GM12875 (cell line): ENCODE measurements at regions not wholly inside any gene's neighbourhood (a gene's known extent, or its start where the extent isn't known, plus 50 kb on each side); places are given as distances from the start of the nearest gene placed in this dataset.

Experiments used
- H3K4me3 ChIP-seq: one replicate; pipeline ENCODE4 v1.5.1; 2011; ENCODE audit warnings: low read depth, low read length, control low read depth
- TF ChIP-seq, protein P1 (sequence below): IDR thresholded peaks from 2 replicates; pipeline ENCODE4 v1.5.1; 2011; ENCODE audit warnings: low read depth, mild to moderate bottlenecking, control low read depth, inconsistent platforms, low read length, moderate library complexity, borderline replicate concordance; ENCODE audit not compliant: insufficient read depth

DNA sequence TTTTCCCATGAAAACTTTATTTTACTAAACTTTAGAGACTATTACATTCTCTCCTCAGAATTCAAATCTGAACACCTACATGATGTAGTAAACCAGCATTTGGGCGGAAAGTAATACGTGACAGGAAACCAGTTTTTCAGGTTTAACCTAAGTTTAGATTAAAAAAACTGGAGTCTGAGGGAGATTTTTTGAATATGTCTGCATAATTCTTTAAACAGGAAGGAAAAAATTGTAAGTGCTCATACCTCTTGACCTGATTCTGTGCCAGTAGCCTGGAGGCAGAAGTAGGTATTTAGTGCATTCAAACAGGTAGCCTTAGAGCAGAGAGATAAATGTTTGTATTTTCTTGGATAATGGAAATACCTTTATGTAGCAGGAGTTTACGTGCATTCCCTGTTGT is 224.3 kb downstream of the MDFIC start:
- TF ChIP-seq, protein P1, sequence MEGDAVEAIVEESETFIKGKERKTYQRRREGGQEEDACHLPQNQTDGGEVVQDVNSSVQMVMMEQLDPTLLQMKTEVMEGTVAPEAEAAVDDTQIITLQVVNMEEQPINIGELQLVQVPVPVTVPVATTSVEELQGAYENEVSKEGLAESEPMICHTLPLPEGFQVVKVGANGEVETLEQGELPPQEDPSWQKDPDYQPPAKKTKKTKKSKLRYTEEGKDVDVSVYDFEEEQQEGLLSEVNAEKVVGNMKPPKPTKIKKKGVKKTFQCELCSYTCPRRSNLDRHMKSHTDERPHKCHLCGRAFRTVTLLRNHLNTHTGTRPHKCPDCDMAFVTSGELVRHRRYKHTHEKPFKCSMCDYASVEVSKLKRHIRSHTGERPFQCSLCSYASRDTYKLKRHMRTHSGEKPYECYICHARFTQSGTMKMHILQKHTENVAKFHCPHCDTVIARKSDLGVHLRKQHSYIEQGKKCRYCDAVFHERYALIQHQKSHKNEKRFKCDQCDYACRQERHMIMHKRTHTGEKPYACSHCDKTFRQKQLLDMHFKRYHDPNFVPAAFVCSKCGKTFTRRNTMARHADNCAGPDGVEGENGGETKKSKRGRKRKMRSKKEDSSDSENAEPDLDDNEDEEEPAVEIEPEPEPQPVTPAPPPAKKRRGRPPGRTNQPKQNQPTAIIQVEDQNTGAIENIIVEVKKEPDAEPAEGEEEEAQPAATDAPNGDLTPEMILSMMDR: no peak
- no peak overlapping the region for H3K4me3 ChIP-seq

DNA sequence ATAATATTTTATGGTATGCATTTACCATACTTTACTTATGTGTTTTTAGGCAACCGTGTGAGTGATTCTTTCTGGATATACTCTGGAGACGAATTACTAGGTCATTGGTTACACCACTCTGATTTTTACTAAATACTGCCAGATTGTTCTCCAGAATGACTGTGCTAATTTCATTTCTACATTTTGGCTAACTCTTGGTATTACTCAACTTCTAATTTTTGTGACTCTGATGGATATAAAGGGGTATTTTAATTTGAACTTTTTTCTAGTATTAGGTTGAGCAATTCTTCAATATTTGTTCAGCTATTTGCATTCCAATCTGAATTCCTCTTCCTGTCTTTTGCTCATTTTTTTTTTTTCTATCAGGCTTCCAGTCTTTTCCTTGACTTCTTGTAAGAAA is 223.6 kb downstream of the MDFIC start:
- H3K4me3 ChIP-seq: no peak overlapping the region
- TF ChIP-seq, protein P1: no peak

DNA sequence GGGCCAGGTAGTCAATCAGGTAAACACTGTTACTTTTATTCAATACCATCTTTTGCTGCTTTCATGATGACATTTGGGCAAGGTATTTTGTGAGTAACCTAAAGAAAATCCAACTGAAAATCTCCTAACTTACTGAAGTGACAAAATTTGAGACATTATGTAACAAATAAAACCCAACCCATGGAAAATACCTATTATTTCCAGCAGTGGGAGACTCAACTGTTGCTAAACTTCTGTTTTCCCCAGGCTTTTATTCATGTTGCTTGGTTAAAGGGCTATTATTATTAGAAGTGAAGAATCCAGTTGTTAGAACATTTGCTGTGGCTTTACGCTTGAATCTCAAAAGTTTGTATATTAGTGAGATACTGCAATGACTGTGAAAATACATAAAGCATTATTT is 215.9 kb downstream of the MDFIC start:
- TF ChIP-seq, protein P1: no peak
- H3K4me3 ChIP-seq: no peak overlapping the region

DNA sequence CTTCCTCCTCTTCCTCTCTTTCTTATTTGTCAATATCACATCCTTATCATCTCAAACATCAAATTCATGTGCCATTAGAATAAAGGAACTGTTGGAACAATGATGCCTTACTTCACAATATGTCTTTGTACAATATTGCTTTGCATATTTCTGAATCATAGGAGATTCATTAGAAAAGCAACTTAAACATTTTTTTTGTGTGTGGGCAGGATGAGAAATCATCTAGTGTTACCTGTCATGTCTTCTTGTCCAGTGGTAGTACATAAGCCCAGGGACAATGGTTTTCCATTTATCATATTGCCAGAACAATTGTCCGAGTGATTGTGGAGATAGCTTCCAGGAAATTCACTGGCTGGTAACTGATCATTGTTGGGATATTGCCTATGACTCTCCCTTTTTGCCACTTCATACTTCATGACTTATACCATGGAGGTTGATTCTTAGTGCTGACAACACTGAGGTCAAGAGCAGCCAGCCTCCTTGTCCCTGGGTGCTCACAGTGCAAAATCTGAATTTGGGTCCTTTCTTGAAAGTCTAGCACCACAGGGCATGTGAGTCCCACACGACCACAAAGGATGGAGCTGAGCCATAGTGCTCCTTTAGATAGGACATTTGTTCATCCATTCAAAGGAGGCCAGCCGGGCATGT is 215.0 kb downstream of the MDFIC start:
- TF ChIP-seq, protein P1: no peak
- H3K4me3 ChIP-seq: no peak overlapping the region

DNA sequence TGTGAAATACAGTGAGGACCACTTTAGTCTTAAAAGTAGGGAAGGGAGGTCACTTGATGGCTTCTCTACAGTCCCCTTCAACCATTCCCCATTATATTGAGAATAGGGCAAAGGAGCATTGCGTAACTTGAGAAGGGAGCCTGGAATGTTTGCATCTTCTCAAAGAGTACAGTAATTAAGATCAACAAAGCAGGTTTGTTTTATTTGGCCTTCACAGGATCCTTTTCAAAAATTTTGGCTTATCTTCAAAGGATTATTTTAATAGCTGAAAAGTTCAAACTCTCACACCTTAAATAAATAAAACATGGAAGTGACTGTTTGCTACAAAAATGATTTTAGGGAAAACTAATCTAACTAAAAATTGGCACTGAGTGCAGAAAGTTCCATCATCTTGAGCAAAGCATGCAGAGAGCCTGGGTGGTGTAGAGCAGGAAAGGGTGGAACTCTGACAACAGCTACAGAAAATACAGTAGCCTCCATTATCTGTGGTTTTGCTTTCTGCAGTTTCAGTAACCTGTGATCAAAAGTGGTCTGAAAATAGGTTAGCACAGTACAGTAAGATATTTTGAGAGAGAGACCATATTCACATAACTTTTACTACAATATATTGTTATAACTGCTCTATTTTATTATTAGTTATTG is 214.0 kb downstream of the MDFIC start:
- TF ChIP-seq, protein P1: no peak
- no peak overlapping the region for H3K4me3 ChIP-seq

DNA sequence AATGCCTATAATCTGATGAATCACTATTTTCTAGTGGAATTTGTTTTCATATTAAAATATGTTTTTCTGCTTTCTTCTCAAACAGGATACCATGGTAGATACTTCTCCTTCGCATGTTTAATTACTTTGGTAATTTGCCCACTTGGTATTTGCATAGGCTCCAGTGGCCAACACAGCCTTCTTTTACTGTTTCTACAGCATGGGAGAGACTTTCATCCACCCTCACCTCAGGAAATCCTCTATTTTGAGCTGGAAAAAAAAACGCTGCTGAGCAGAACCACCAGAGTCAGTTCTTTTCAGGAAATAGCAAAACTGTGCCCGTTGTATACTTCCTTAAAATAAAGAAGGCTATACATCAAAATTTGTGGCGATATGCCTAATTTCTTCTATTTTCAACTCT is 213.3 kb downstream of the MDFIC start:
- no peak overlapping the region for H3K4me3 ChIP-seq
- TF ChIP-seq, protein P1: no peak

DNA sequence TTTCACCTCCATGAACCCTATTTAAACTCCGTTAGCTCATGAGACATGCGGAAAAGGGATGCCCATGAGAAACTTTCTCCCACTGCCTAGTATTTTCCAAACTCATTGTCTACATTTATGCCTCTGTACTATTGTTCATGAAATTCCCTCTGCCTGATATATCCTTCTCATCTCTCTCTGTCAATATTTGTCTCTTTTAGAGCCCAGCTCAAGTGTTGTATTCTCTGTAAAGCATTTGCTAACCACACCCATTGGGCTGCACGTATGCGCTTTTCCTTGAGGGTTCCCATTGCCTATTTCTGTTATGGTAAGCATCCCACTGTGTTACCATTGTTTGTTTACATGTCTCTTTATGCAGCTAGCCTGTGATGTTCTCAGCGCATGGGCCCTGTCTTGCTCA is 211.4 kb downstream of the MDFIC start:
- H3K4me3 ChIP-seq: no peak overlapping the region
- TF ChIP-seq, protein P1: no peak
